SK-N-SH (cell line): ENCODE measurements at regions not wholly inside any gene's neighbourhood (a gene's known extent, or its start where the extent isn't known, plus 50 kb on each side); places are given as distances from the start of the nearest gene placed in this dataset.

Source experiments
- EP300 ChIP-seq, 2 experiments: IDR thresholded peaks; 2 replicates each; pipeline versions ENCODE4 v1.4.0 to v1.6.1; 2012; ENCODE audit warnings: borderline replicate concordance in 1 of 2, low read depth in 1 of 2, low read length in 1 of 2
- GABPA ChIP-seq: IDR thresholded peaks from 2 replicates; pipeline ENCODE4 v1.4.0; 2012; ENCODE audit warnings: low read depth, mild to moderate bottlenecking
- POLR2AphosphoS5 ChIP-seq: IDR thresholded peaks from 2 replicates; pipeline ENCODE4 v1.6.1; 2012; ENCODE audit warnings: low read depth, low read length
- RCOR1 ChIP-seq: fragments of 150-350 bp; IDR thresholded peaks from 2 replicates; pipeline ENCODE4 v1.6.1; 2017; ENCODE audit warnings: antibody characterized with exemption, low read length
- SIN3A ChIP-seq: IDR thresholded peaks from 2 replicates; pipeline ENCODE4 v1.6.1; 2012; ENCODE audit warnings: low read depth, mild to moderate bottlenecking, low read length, moderate library complexity, borderline replicate concordance
- TF ChIP-seq, protein P1 (sequence below): fragments of 200-600 bp; sonication (generic); IDR thresholded peaks from 2 replicates; pipeline ENCODE4 v1.6.1; 2017; ENCODE audit warnings: antibody characterized with exemption, mild to moderate bottlenecking, moderate library complexity
- TF ChIP-seq, protein P2 (sequence below): IDR thresholded peaks from 2 replicates; pipeline ENCODE4 v1.4.0; 2012; ENCODE audit warnings: low read depth, borderline replicate concordance
- TF ChIP-seq, protein P3 (sequence below): IDR thresholded peaks from 2 replicates; pipeline ENCODE4 v1.4.0; 2012; ENCODE audit warnings: low read depth, borderline replicate concordance
- TF ChIP-seq, protein P4 (sequence below): fragments of 150-350 bp; IDR thresholded peaks from 2 replicates; pipeline ENCODE4 v1.6.1; 2017; ENCODE audit warnings: antibody characterized with exemption, low read length, low read depth, borderline replicate concordance

DNA sequence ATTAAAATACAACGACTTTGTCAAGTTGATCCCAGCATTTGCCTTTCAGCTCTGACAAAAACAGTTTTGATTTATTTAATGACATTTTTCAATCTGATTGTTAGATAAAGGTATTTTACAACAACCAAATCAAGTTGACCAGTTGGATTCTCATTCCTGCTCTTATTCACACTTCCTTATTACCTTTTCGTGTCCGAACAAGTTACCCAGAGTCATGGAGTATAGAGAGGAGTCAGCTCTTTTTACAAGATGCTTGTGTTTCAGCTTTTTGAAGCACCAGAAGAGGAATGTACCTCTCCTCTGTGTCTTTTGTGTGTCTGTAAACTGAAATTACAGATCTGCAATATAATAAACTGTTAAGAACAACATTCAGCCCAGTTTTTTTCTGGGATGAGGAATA, 151.3 kb upstream of the TMEM161B start:
- TF ChIP-seq, protein P1, sequence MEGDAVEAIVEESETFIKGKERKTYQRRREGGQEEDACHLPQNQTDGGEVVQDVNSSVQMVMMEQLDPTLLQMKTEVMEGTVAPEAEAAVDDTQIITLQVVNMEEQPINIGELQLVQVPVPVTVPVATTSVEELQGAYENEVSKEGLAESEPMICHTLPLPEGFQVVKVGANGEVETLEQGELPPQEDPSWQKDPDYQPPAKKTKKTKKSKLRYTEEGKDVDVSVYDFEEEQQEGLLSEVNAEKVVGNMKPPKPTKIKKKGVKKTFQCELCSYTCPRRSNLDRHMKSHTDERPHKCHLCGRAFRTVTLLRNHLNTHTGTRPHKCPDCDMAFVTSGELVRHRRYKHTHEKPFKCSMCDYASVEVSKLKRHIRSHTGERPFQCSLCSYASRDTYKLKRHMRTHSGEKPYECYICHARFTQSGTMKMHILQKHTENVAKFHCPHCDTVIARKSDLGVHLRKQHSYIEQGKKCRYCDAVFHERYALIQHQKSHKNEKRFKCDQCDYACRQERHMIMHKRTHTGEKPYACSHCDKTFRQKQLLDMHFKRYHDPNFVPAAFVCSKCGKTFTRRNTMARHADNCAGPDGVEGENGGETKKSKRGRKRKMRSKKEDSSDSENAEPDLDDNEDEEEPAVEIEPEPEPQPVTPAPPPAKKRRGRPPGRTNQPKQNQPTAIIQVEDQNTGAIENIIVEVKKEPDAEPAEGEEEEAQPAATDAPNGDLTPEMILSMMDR = no peak
- TF ChIP-seq GABPA (no peak), EP300 (IDR thresholded peaks at IDR 0.05; ENCODE audit: borderline replicate concordance in 1 of 2, low read depth in 1 of 2, low read length in 1 of 2) (no peak), POLR2AphosphoS5 (no peak), RCOR1 (no peak), SIN3A (no peak)
- TF ChIP-seq, protein P2, sequence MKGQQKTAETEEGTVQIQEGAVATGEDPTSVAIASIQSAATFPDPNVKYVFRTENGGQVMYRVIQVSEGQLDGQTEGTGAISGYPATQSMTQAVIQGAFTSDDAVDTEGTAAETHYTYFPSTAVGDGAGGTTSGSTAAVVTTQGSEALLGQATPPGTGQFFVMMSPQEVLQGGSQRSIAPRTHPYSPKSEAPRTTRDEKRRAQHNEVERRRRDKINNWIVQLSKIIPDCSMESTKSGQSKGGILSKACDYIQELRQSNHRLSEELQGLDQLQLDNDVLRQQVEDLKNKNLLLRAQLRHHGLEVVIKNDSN = no peak
- TF ChIP-seq, protein P3, sequence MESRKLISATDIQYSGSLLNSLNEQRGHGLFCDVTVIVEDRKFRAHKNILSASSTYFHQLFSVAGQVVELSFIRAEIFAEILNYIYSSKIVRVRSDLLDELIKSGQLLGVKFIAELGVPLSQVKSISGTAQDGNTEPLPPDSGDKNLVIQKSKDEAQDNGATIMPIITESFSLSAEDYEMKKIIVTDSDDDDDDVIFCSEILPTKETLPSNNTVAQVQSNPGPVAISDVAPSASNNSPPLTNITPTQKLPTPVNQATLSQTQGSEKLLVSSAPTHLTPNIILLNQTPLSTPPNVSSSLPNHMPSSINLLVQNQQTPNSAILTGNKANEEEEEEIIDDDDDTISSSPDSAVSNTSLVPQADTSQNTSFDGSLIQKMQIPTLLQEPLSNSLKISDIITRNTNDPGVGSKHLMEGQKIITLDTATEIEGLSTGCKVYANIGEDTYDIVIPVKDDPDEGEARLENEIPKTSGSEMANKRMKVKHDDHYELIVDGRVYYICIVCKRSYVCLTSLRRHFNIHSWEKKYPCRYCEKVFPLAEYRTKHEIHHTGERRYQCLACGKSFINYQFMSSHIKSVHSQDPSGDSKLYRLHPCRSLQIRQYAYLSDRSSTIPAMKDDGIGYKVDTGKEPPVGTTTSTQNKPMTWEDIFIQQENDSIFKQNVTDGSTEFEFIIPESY = no peak
- TF ChIP-seq, protein P4, sequence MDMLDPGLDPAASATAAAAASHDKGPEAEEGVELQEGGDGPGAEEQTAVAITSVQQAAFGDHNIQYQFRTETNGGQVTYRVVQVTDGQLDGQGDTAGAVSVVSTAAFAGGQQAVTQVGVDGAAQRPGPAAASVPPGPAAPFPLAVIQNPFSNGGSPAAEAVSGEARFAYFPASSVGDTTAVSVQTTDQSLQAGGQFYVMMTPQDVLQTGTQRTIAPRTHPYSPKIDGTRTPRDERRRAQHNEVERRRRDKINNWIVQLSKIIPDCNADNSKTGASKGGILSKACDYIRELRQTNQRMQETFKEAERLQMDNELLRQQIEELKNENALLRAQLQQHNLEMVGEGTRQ = no peak
